Fibroblast of lung (primary cell): ENCODE measurements at regions not wholly inside any gene's neighbourhood (a gene's known extent, or its start where the extent isn't known, plus 50 kb on each side); places are given as distances from the start of the nearest gene placed in this dataset.

Experiments used
- DNase-seq, 2 donors: peaks; one replicate each; pipeline versions ENCODE4 v3.0.0 to v3.0.0-alpha.2; 2010; ENCODE audit warnings: low read depth in 2 of 2
- H2AFZ ChIP-seq: 2 replicates; pipeline ENCODE4 v1.5.1; 2012; ENCODE audit warnings: low read length, control low read depth, inconsistent platforms
- H3K27ac ChIP-seq: 2 replicates; pipeline ENCODE4 v1.5.1; 2011; ENCODE audit warnings: low read length, control low read depth; ENCODE audit not compliant: insufficient read depth
- H3K27me3 ChIP-seq: 2 replicates; pipeline ENCODE4 v1.5.1; 2011; ENCODE audit warnings: mild to moderate bottlenecking, low read length; ENCODE audit not compliant: control insufficient read depth, insufficient read depth
- H3K36me3 ChIP-seq: 2 replicates; pipeline ENCODE4 v1.5.1; 2011; ENCODE audit warnings: low read length; ENCODE audit not compliant: control insufficient read depth, insufficient read depth
- H3K4me1 ChIP-seq: 2 replicates; pipeline ENCODE4 v1.5.1; 2011; ENCODE audit warnings: low read length; ENCODE audit not compliant: control insufficient read depth, insufficient read depth; ENCODE audit errors: extremely low read depth
- H3K4me2 ChIP-seq: 2 replicates; pipeline ENCODE4 v1.5.1; 2011; ENCODE audit warnings: low read length, control low read depth; ENCODE audit not compliant: insufficient read depth; ENCODE audit errors: extremely low read depth
- H3K4me3 ChIP-seq, 4 experiments: fragments of 200-600 bp in 1 of 4; sonication (generic) in 1 of 4; replicated peaks in 1 of 4; 2 replicates each; pipeline ENCODE4 v1.5.1; 2011 to 2016; ENCODE audit warnings: low read length in 4 of 4, low read depth in 3 of 4, mild to moderate bottlenecking in 3 of 4, control low read depth in 2 of 4, inconsistent platforms in 1 of 4, mixed read lengths in 1 of 4; ENCODE audit not compliant: insufficient read depth in 1 of 4; ENCODE audit errors: control extremely low read depth in 1 of 4
- H3K79me2 ChIP-seq: 2 replicates; pipeline ENCODE4 v1.5.1; 2012; ENCODE audit warnings: mild to moderate bottlenecking, low read length, inconsistent platforms; ENCODE audit not compliant: control insufficient read depth, insufficient read depth
- H3K9ac ChIP-seq: 2 replicates; pipeline ENCODE4 v1.5.1; 2011; ENCODE audit warnings: mild to moderate bottlenecking, low read length, control low read depth; ENCODE audit not compliant: insufficient read depth
- H3K9me3 ChIP-seq: 2 replicates; pipeline ENCODE4 v1.5.1; 2012; ENCODE audit warnings: low read depth, low read length; ENCODE audit not compliant: control insufficient read depth, insufficient read depth
- H4K20me1 ChIP-seq: 2 replicates; pipeline ENCODE4 v1.5.1; 2011; ENCODE audit warnings: low read length; ENCODE audit not compliant: control insufficient read depth, insufficient read depth; ENCODE audit errors: extremely low read depth
- CTCF ChIP-seq, 2 donors: IDR thresholded peaks in 1 of 2; conservative IDR thresholded peaks in 1 of 2; 1 replicate in 1 of 2; 2 replicates in 1 of 2; pipeline ENCODE4 v1.5.1; 2011 to 2012; ENCODE audit warnings: low read length in 2 of 2, control low read depth in 1 of 2, inconsistent platforms in 1 of 2, low read depth in 1 of 2, mild to moderate bottlenecking in 1 of 2
- EZH2 ChIP-seq: IDR thresholded peaks from 2 replicates; pipeline ENCODE4 v1.5.1; 2012; ENCODE audit warnings: low read length, control low read depth, mild to moderate bottlenecking; ENCODE audit errors: missing control alignments

GRCh38 chr6:28729501-28730402, 194.0 kb downstream of the TRIM27 start:
- TF ChIP-seq CTCF (conservative IDR thresholded peaks at IDR 0.05 in 1 of 2, IDR thresholded peaks at IDR 0.05 in 1 of 2; ENCODE audit: low read depth in 1 of 2, low read length in 2 of 2) (no peak), EZH2 (no peak)
- no peak for DNase-seq
- H3K9ac ChIP-seq: no peak overlapping the region
- no peaks in the 10 kb centered on the region for H3K79me2 ChIP-seq
- no peaks in the 10 kb centered on the region for H3K9me3 ChIP-seq
- no peaks in the 10 kb centered on the region for H3K27me3 ChIP-seq
- no peak overlapping the region for H2AFZ ChIP-seq
- no peaks in the 10 kb centered on the region for H3K36me3 ChIP-seq
- H3K4me1 ChIP-seq: no peaks in the 10 kb centered on the region
- H3K4me2 ChIP-seq: peak overlapping the region; percentile 41
- peak overlapping the region in 2 of 4 experiments; percentile 82 to 86 for H3K4me3 ChIP-seq
- H4K20me1 ChIP-seq: no peaks in the 10 kb centered on the region
- no peak overlapping the region for H3K27ac ChIP-seq

GRCh38 chr6:28732052-28732451, 191.7 kb downstream of the TRIM27 start:
- Histone ChIP-seq H3K4me3 (no peak overlapping the region), H3K9ac (no peak overlapping the region), H3K27ac (no peak overlapping the region), H2AFZ (no peak overlapping the region), H3K4me1 (no peaks in the 10 kb centered on the region), H4K20me1 (no peaks in the 10 kb centered on the region), H3K36me3 (no peaks in the 10 kb centered on the region), H3K79me2 (no peaks in the 10 kb centered on the region), H3K4me2 (no peak overlapping the region), H3K9me3 (no peaks in the 10 kb centered on the region), H3K27me3 (no peaks in the 10 kb centered on the region)
- no peak for DNase-seq
- no peak for TF ChIP-seq CTCF (conservative IDR thresholded peaks at IDR 0.05 in 1 of 2, IDR thresholded peaks at IDR 0.05 in 1 of 2; ENCODE audit: low read depth in 1 of 2, low read length in 2 of 2)
- no peak for TF ChIP-seq EZH2

GRCh38 chr6:28734443-28734959, 189.3 kb downstream of the TRIM27 start:
- Histone ChIP-seq H3K36me3 (no peaks in the 10 kb centered on the region), H2AFZ (no peak overlapping the region), H4K20me1 (no peaks in the 10 kb centered on the region), H3K4me2 (no peak overlapping the region), H3K79me2 (no peaks in the 10 kb centered on the region), H3K9me3 (no peaks in the 10 kb centered on the region), H3K27me3 (peaks cover 10% of the 10 kb centered on the region), H3K9ac (no peak overlapping the region), H3K4me3 (peak overlapping the region in 1 of 4 experiments; percentile 34), H3K27ac (no peak overlapping the region), H3K4me1 (no peaks in the 10 kb centered on the region)
- DNase-seq: no peak
- TF ChIP-seq EZH2: no peak
- TF ChIP-seq CTCF (conservative IDR thresholded peaks at IDR 0.05 in 1 of 2, IDR thresholded peaks at IDR 0.05 in 1 of 2; ENCODE audit: low read depth in 1 of 2, low read length in 2 of 2): no peak
